ENCODE measurements at regions not wholly inside any gene's neighbourhood (a gene's known extent, or its start where the extent isn't known, plus 50 kb on each side); places are given as distances from the start of the nearest gene placed in this dataset.

- DNase-seq (ENCODE audit: extremely low spot score), result no peak
- ChIA-PET CTCF (no interaction called here), POLR2A (no interaction called here)
- no peak for TF ChIP-seq SUZ12 (IDR thresholded peaks at IDR 0.05)
- no peak for TF ChIP-seq ARNT (IDR thresholded peaks at IDR 0.05)
- TF ChIP-seq L3MBTL2 (conservative IDR thresholded peaks at IDR 0.05), result no peak
- TF ChIP-seq FOXK2 (IDR thresholded peaks at IDR 0.05), result no peak
- no peak for TF ChIP-seq ELF4 (IDR thresholded peaks at IDR 0.05)
- no peak for TF ChIP-seq FOXA1 (IDR thresholded peaks at IDR 0.05)
- TF ChIP-seq PKNOX1 (IDR thresholded peaks at IDR 0.05), result no peak
- no peak for TF ChIP-seq BHLHE40 (IDR thresholded peaks at IDR 0.05; ENCODE audit: borderline replicate concordance)
- no peak for TF ChIP-seq HDGF (IDR thresholded peaks at IDR 0.05; ENCODE audit: borderline replicate concordance)
- no peak for TF ChIP-seq SP1 (IDR thresholded peaks at IDR 0.05)
- no peak for TF ChIP-seq TARDBP (IDR thresholded peaks at IDR 0.05)
- no peak for TF ChIP-seq NFRKB (IDR thresholded peaks at IDR 0.05)
- no peak for TF ChIP-seq FOXM1 (IDR thresholded peaks at IDR 0.05; ENCODE audit: borderline replicate concordance)
- no peak for TF ChIP-seq CTBP1 (IDR thresholded peaks at IDR 0.05; ENCODE audit: borderline replicate concordance)
- TF ChIP-seq LEF1 (IDR thresholded peaks at IDR 0.05; ENCODE audit: borderline replicate concordance), result no peak
- TF ChIP-seq ZNF384 (IDR thresholded peaks at IDR 0.05), result no peak
These were observed 74.7 kb upstream of the CD44 start for GRCh38 chr11:35064114-35064800.

GRCh38 chr11:35065566-35065965 is 73.4 kb upstream of the CD44 start:
- TF ChIP-seq CTBP1 (IDR thresholded peaks at IDR 0.05; ENCODE audit: borderline replicate concordance), result no peak
- TF ChIP-seq L3MBTL2 (conservative IDR thresholded peaks at IDR 0.05), result no peak
- TF ChIP-seq HDGF (IDR thresholded peaks at IDR 0.05; ENCODE audit: borderline replicate concordance), result no peak
- no peak for TF ChIP-seq ARNT (IDR thresholded peaks at IDR 0.05)
- TF ChIP-seq PKNOX1 (IDR thresholded peaks at IDR 0.05), result no peak
- no peak for TF ChIP-seq ELF4 (IDR thresholded peaks at IDR 0.05)
- TF ChIP-seq SP1 (IDR thresholded peaks at IDR 0.05), result no peak
- no peak for TF ChIP-seq LEF1 (IDR thresholded peaks at IDR 0.05; ENCODE audit: borderline replicate concordance)
- no peak for TF ChIP-seq SUZ12 (IDR thresholded peaks at IDR 0.05)
- no peak for TF ChIP-seq FOXM1 (IDR thresholded peaks at IDR 0.05; ENCODE audit: borderline replicate concordance)
- no peak for TF ChIP-seq FOXA1 (IDR thresholded peaks at IDR 0.05)
- no peak for TF ChIP-seq ZNF384 (IDR thresholded peaks at IDR 0.05)
- TF ChIP-seq NFRKB (IDR thresholded peaks at IDR 0.05), result no peak
- no peak for TF ChIP-seq BHLHE40 (IDR thresholded peaks at IDR 0.05; ENCODE audit: borderline replicate concordance)
- no peak for TF ChIP-seq TARDBP (IDR thresholded peaks at IDR 0.05)
- no peak for TF ChIP-seq FOXK2 (IDR thresholded peaks at IDR 0.05)
- CTCF ChIA-PET, result no interaction called here
- POLR2A ChIA-PET, result no interaction called here
- no peak for DNase-seq (ENCODE audit: extremely low spot score)

- CTCF ChIA-PET, result no interaction called here
These were observed 72.9 kb upstream of the CD44 start for GRCh38 chr11:35066030-35066429.

GRCh38 chr11:35066783-35067423 is 72.1 kb upstream of the CD44 start:
- TF ChIP-seq PKNOX1 (IDR thresholded peaks at IDR 0.05) (no peak), TARDBP (IDR thresholded peaks at IDR 0.05) (no peak), SP1 (IDR thresholded peaks at IDR 0.05) (no peak), FOXA1 (IDR thresholded peaks at IDR 0.05) (no peak), L3MBTL2 (conservative IDR thresholded peaks at IDR 0.05) (no peak)
- DNase-seq (ENCODE audit: extremely low spot score), result no peak
- CTCF ChIA-PET, result no interaction called here
- POLR2A ChIA-PET, result no interaction called here

More at GRCh38 chr11:35066030-35066429, 72.9 kb upstream of the CD44 start:
- TF ChIP-seq LEF1 (IDR thresholded peaks at IDR 0.05; ENCODE audit: borderline replicate concordance) (no peak), PKNOX1 (IDR thresholded peaks at IDR 0.05) (no peak), SP1 (IDR thresholded peaks at IDR 0.05) (no peak), SUZ12 (IDR thresholded peaks at IDR 0.05) (no peak), ARNT (IDR thresholded peaks at IDR 0.05) (no peak)
- no peak for DNase-seq (ENCODE audit: extremely low spot score)
- POLR2A ChIA-PET, result no interaction called here

GRCh38 chr11:35071722-35072121 is 67.2 kb upstream of the CD44 start:
- ChIA-PET POLR2A (no interaction called here), CTCF (no interaction called here)
- no peak for DNase-seq (ENCODE audit: extremely low spot score)
- no peak for TF ChIP-seq ZNF384 (IDR thresholded peaks at IDR 0.05)
- no peak for TF ChIP-seq ARNT (IDR thresholded peaks at IDR 0.05)
- TF ChIP-seq SUZ12 (IDR thresholded peaks at IDR 0.05), result no peak
- TF ChIP-seq TARDBP (IDR thresholded peaks at IDR 0.05), result no peak
- TF ChIP-seq PKNOX1 (IDR thresholded peaks at IDR 0.05), result no peak
- no peak for TF ChIP-seq CTBP1 (IDR thresholded peaks at IDR 0.05; ENCODE audit: borderline replicate concordance)

Data from HEK293T (cell line).